ENCODE measurements at regions not wholly inside any gene's neighbourhood (a gene's known extent, or its start where the extent isn't known, plus 50 kb on each side); places are given as distances from the start of the nearest gene placed in this dataset.

GRCh38 chr21:28489821-28490350 lies 502.8 kb downstream of the LTN1 start:
- Histone ChIP-seq H3K4me1 (ENCODE audit: insufficient read depth, low read length, poor library complexity, severe bottlenecking) (no peaks in the 10 kb centered on the region), H3K79me2 (ENCODE audit: insufficient read depth, low read length) (no peaks in the 10 kb centered on the region), H3K9me2 (replicated peaks; ENCODE audit: low read depth, low read length) (no peaks in the 10 kb centered on the region), H3K9me3 (ENCODE audit: insufficient read depth, low read depth, low read length) (0 out of 2 replicates have a peak, but pooled peaks cover 4% of the 10 kb centered on the region), H2AFZ (ENCODE audit: low read length) (no peak overlapping the region), H3F3A (ENCODE audit: low read depth) (no peaks in the 10 kb centered on the region), H3K9ac (ENCODE audit: low read depth, low read length, poor library complexity, severe bottlenecking) (no peak overlapping the region), H4K20me1 (ENCODE audit: insufficient read depth, low read length, poor library complexity, severe bottlenecking) (no peaks in the 10 kb centered on the region), H3K4me3 (ENCODE audit: low read length, poor library complexity, severe bottlenecking) (no peak overlapping the region), H3K27me3 (ENCODE audit: insufficient read depth, low read length, poor library complexity, severe bottlenecking) (no peaks in the 10 kb centered on the region), H3K36me3 (ENCODE audit: insufficient read depth, low read length) (no peaks in the 10 kb centered on the region), H3K4me2 (ENCODE audit: low read depth, low read length, poor library complexity, severe bottlenecking) (no peak overlapping the region)
- TF ChIP-seq EZH2phosphoT487 (IDR thresholded peaks at IDR 0.05; ENCODE audit: borderline replicate concordance): no peak
- TF ChIP-seq, protein P1, sequence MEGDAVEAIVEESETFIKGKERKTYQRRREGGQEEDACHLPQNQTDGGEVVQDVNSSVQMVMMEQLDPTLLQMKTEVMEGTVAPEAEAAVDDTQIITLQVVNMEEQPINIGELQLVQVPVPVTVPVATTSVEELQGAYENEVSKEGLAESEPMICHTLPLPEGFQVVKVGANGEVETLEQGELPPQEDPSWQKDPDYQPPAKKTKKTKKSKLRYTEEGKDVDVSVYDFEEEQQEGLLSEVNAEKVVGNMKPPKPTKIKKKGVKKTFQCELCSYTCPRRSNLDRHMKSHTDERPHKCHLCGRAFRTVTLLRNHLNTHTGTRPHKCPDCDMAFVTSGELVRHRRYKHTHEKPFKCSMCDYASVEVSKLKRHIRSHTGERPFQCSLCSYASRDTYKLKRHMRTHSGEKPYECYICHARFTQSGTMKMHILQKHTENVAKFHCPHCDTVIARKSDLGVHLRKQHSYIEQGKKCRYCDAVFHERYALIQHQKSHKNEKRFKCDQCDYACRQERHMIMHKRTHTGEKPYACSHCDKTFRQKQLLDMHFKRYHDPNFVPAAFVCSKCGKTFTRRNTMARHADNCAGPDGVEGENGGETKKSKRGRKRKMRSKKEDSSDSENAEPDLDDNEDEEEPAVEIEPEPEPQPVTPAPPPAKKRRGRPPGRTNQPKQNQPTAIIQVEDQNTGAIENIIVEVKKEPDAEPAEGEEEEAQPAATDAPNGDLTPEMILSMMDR (conservative IDR thresholded peaks at IDR 0.05; ENCODE audit: low read length): no peak

GRCh38 chr21:28489162-28489561 lies 503.5 kb downstream of the LTN1 start:
- no peaks in the 10 kb centered on the region for H4K20me1 ChIP-seq (ENCODE audit: insufficient read depth, low read length, poor library complexity, severe bottlenecking)
- no peaks in the 10 kb centered on the region for H3K79me2 ChIP-seq (ENCODE audit: insufficient read depth, low read length)
- H3K27me3 ChIP-seq (ENCODE audit: insufficient read depth, low read length, poor library complexity, severe bottlenecking): no peaks in the 10 kb centered on the region
- no peaks in the 10 kb centered on the region for H3K4me1 ChIP-seq (ENCODE audit: insufficient read depth, low read length, poor library complexity, severe bottlenecking)
- H3K36me3 ChIP-seq (ENCODE audit: insufficient read depth, low read length): no peaks in the 10 kb centered on the region
- TF ChIP-seq EZH2phosphoT487 (IDR thresholded peaks at IDR 0.05; ENCODE audit: borderline replicate concordance): no peak
- TF ChIP-seq, protein P1 (conservative IDR thresholded peaks at IDR 0.05; ENCODE audit: low read length): no peak
- H3K9me2 ChIP-seq (replicated peaks; ENCODE audit: low read depth, low read length): no peaks in the 10 kb centered on the region
- no peak overlapping the region for H3K9ac ChIP-seq (ENCODE audit: low read depth, low read length, poor library complexity, severe bottlenecking)
- H2AFZ ChIP-seq (ENCODE audit: low read length): no peak overlapping the region
- no peak overlapping the region for H3K4me3 ChIP-seq (ENCODE audit: low read length, poor library complexity, severe bottlenecking)
- H3F3A ChIP-seq (ENCODE audit: low read depth): no peaks in the 10 kb centered on the region
- no peak overlapping the region for H3K4me2 ChIP-seq (ENCODE audit: low read depth, low read length, poor library complexity, severe bottlenecking)
- 0 out of 2 replicates have a peak, but pooled peaks cover 4% of the 10 kb centered on the region for H3K9me3 ChIP-seq (ENCODE audit: insufficient read depth, low read depth, low read length)

DNA sequence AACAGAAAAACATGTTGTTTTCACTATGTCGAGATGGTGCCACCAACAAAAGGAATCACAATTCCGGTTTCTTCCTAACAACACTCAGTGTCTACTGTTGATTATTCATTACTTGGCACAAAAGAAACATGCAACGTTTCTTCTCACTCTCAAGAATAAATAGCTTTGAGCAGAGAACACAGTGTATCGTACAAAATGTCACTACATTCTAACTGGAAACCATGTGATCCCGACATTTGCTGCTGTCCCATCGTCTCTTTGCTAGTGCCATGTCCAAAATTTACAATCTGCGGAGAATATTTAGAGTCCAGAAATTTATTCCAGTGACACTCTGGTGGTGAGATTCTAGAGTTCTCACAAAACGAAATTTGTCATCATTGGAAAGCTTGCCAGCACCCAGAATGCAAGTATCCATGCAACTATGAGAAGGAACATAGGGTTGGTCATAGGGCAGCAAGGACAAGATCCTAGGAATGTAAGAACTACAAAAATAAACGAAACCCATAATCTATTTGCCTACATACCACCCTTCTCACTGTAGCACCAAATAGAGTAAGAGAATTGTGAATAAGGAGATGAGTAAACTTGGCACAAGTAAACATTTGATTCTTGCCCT lies 505.1 kb downstream of the LTN1 start:
- TF ChIP-seq, protein P1 (conservative IDR thresholded peaks at IDR 0.05; ENCODE audit: low read length): no peak
- no peak for TF ChIP-seq EZH2phosphoT487 (IDR thresholded peaks at IDR 0.05; ENCODE audit: borderline replicate concordance)

More for the DNA sequence above, 505.1 kb downstream of the LTN1 start:
- no peak overlapping the region for H3K4me2 ChIP-seq (ENCODE audit: low read depth, low read length, poor library complexity, severe bottlenecking)
- no peaks in the 10 kb centered on the region for H3F3A ChIP-seq (ENCODE audit: low read depth)
- 0 out of 2 replicates have a peak, but pooled peaks cover 7% of the 10 kb centered on the region for H3K9me3 ChIP-seq (ENCODE audit: insufficient read depth, low read depth, low read length)
- no peaks in the 10 kb centered on the region for H3K36me3 ChIP-seq (ENCODE audit: insufficient read depth, low read length)
- no peaks in the 10 kb centered on the region for H4K20me1 ChIP-seq (ENCODE audit: insufficient read depth, low read length, poor library complexity, severe bottlenecking)
- H3K9me2 ChIP-seq (replicated peaks; ENCODE audit: low read depth, low read length): no peaks in the 10 kb centered on the region
- no peaks in the 10 kb centered on the region for H3K79me2 ChIP-seq (ENCODE audit: insufficient read depth, low read length)
- no peak overlapping the region for H3K4me3 ChIP-seq (ENCODE audit: low read length, poor library complexity, severe bottlenecking)
- H3K9ac ChIP-seq (ENCODE audit: low read depth, low read length, poor library complexity, severe bottlenecking): no peak overlapping the region
- H3K27me3 ChIP-seq (ENCODE audit: insufficient read depth, low read length, poor library complexity, severe bottlenecking): no peaks in the 10 kb centered on the region
- H2AFZ ChIP-seq (ENCODE audit: low read length): no peak overlapping the region
- H3K4me1 ChIP-seq (ENCODE audit: insufficient read depth, low read length, poor library complexity, severe bottlenecking): no peaks in the 10 kb centered on the region

All from Loucy (cell line).